ENCODE measurements at regions not wholly inside any gene's neighbourhood (a gene's known extent, or its start where the extent isn't known, plus 50 kb on each side); places are given as distances from the start of the nearest gene placed in this dataset.
"Not testable (repeated sequence)": the region's sequence is repeated elsewhere in the genome, so short reads cannot be mapped to it uniquely, and the experiment has no call there.

GRCh38 chr3:39558775-39559306, 91.4 kb downstream of the MOBP start:
- DNase-seq, result no peak

GRCh38 chr3:39559543-39559942, 92.1 kb downstream of the MOBP start:
- DNase-seq, result no peak

- no peak for DNase-seq
Observed at GRCh38 chr3:39568508-39568907, 101.0 kb downstream of the MOBP start.

GRCh38 chr3:39569095-39569494, 101.6 kb downstream of the MOBP start:
- DNase-seq, result no peak

- no peak for DNase-seq
Observed at GRCh38 chr3:39573392-39573791, 105.9 kb downstream of the MOBP start.

- no peak for DNase-seq
Observed at GRCh38 chr3:39577541-39577940, 110.1 kb downstream of the MOBP start.

GRCh38 chr3:39586215-39586614, 118.7 kb downstream of the MOBP start:
- not testable (repeated sequence) for DNase-seq

GRCh38 chr3:39587113-39587512, 119.6 kb downstream of the MOBP start:
- DNase-seq, result no peak

GRCh38 chr3:39590806-39591205, 123.3 kb downstream of the MOBP start:
- no peak for DNase-seq

- peak; percentile 15 for DNase-seq
Observed at GRCh38 chr3:39592311-39593050, 125.0 kb downstream of the MOBP start.

GRCh38 chr3:39593341-39593740, 125.9 kb downstream of the MOBP start:
- DNase-seq, result no peak

GRCh38 chr3:39601241-39601640, 133.8 kb downstream of the MOBP start:
- no peak for DNase-seq

GRCh38 chr3:39605837-39606236, 138.4 kb downstream of the MOBP start:
- DNase-seq, result no peak

- DNase-seq, result no peak
Observed at GRCh38 chr3:39626198-39626597, 158.7 kb downstream of the MOBP start.

- no peak for DNase-seq
Observed at GRCh38 chr3:39631136-39631535, 163.7 kb downstream of the MOBP start.

GRCh38 chr3:39637807-39638206, 170.3 kb downstream of the MOBP start:
- no peak for DNase-seq

- no peak for DNase-seq
Observed at GRCh38 chr3:39638301-39638700, 170.8 kb downstream of the MOBP start.

GRCh38 chr3:39639344-39640236, 169.8 kb upstream of the MYRIP start:
- peak; percentile 64 for DNase-seq

GRCh38 chr3:39641274-39641673, 168.1 kb upstream of the MYRIP start:
- DNase-seq, result no peak

- DNase-seq, result no peak
Observed at GRCh38 chr3:39644176-39644575, 165.2 kb upstream of the MYRIP start.

- DNase-seq, result not testable (repeated sequence)
Observed at GRCh38 chr3:39651256-39651655, 158.2 kb upstream of the MYRIP start.

GRCh38 chr3:39651993-39652739, 157.2 kb upstream of the MYRIP start:
- no peak for DNase-seq

- DNase-seq, result not testable (repeated sequence)
Observed at GRCh38 chr3:39655718-39656117, 153.7 kb upstream of the MYRIP start.
